HL-60 (cell line): ENCODE measurements at regions not wholly inside any gene's neighbourhood (a gene's known extent, or its start where the extent isn't known, plus 50 kb on each side); places are given as distances from the start of the nearest gene placed in this dataset.
"Not testable (repeated sequence)": the region's sequence is repeated elsewhere in the genome, so short reads cannot be mapped to it uniquely, and the experiment has no call there.

ENCODE experiments used
- DNase-seq, 2 experiments: peaks; one replicate each; pipeline ENCODE4 v3.0.0-alpha.2; 2010 to 2020; ENCODE audit warnings: low read depth in 1 of 2, low spot score in 1 of 2
- H3K27ac ChIP-seq: fragments of 250-450 bp; sonication (Bioruptor Pico); replicated peaks from 2 replicates; pipeline ENCODE4 v1.5.1; 2020; ENCODE audit warnings: mild to moderate bottlenecking, moderate library complexity
- H3K27me3 ChIP-seq: fragments of 250-450 bp; sonication (Bioruptor Pico); 2 replicates; pipeline ENCODE4 v1.5.1; 2021; ENCODE audit warnings: mild to moderate bottlenecking, moderate library complexity; ENCODE audit not compliant: insufficient read depth, poor library complexity, severe bottlenecking
- H3K4me3 ChIP-seq: replicated peaks from 2 replicates; pipeline ENCODE4 v1.5.1; 2011; ENCODE audit warnings: mild to moderate bottlenecking, control low read depth, low read length; ENCODE audit not compliant: insufficient read depth
- CTCF ChIP-seq: IDR thresholded peaks from one replicate; pipeline ENCODE4 v1.5.1; 2011; ENCODE audit warnings: low read length, control low read depth, inconsistent platforms; ENCODE audit not compliant: insufficient read depth
- GABPA ChIP-seq: IDR thresholded peaks from 2 replicates; pipeline ENCODE4 v1.6.1; 2012; ENCODE audit warnings: low read depth
- POLR2AphosphoS5 ChIP-seq: IDR thresholded peaks from 2 replicates; pipeline ENCODE4 v1.6.1; 2012; ENCODE audit warnings: low read depth
- REST ChIP-seq: IDR thresholded peaks from 2 replicates; pipeline ENCODE4 v1.6.1; 2012; ENCODE audit warnings: low read depth; ENCODE audit not compliant: insufficient replicate concordance
- SPI1 ChIP-seq: IDR thresholded peaks from 2 replicates; pipeline ENCODE4 v1.6.1; 2012; ENCODE audit warnings: low read depth, mild to moderate bottlenecking, borderline replicate concordance

GRCh38 chr2:184402381-184402780 is 195.9 kb upstream of the ZNF804A start:
- TF ChIP-seq GABPA (no peak), POLR2AphosphoS5 (no peak), SPI1 (no peak), REST (no peak), CTCF (no peak)
- no peak for DNase-seq
- H3K4me3 ChIP-seq = no peak overlapping the region
- H3K27me3 ChIP-seq = no peaks in the 10 kb centered on the region
- no peak overlapping the region for H3K27ac ChIP-seq

DNA sequence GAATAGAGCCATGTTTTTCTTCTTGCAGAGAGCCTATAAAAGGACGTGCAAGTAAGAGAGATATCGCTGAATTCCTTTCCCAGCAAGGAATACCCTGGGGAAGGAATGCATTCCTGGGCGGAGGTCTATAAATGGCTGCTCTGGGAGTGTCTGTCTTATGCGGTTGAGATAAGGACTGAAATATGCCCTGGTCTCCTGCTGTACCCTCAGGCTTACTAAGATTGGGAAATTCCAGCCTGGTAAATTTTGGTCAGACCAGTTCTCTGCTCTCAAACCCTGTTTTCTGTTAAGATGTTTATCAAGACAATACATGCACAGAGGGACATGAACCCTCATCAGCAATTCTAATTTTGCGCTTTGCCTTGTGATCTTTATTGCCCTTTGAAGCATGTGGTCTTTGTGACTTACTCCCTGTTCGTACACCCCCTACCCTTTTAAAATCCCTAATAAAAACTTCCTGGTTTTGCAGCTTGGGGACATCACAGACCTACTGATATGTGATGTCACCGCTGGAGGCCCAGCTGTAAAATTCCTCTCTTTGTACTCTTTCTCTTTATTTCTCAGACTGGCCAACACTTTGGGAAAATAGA is 191.2 kb upstream of the ZNF804A start:
- H3K27me3 ChIP-seq, H3K4me3 ChIP-seq, H3K27ac ChIP-seq, DNase-seq: not testable (repeated sequence)

GRCh38 chr2:184410160-184410559 is 188.2 kb upstream of the ZNF804A start:
- DNase-seq = no peak
- no peak overlapping the region for H3K4me3 ChIP-seq
- TF ChIP-seq GABPA = no peak
- TF ChIP-seq CTCF = no peak
- no peak for TF ChIP-seq REST
- TF ChIP-seq POLR2AphosphoS5 = no peak
- TF ChIP-seq SPI1 = no peak
- H3K27ac ChIP-seq = no peak overlapping the region
- no peaks in the 10 kb centered on the region for H3K27me3 ChIP-seq

- no peak overlapping the region for H3K4me3 ChIP-seq
- DNase-seq = no peak
- H3K27ac ChIP-seq = no peak overlapping the region
- no peaks in the 10 kb centered on the region for H3K27me3 ChIP-seq
- TF ChIP-seq CTCF = no peak
- no peak for TF ChIP-seq GABPA
- no peak for TF ChIP-seq REST
- no peak for TF ChIP-seq SPI1
- no peak for TF ChIP-seq POLR2AphosphoS5
Observed at GRCh38 chr2:184413221-184413620, 185.1 kb upstream of the ZNF804A start.
